Stimulated activated effector memory CD8-positive, alpha-beta T cell treated with anti-CD3 and anti-CD28 coated beads, Interleukin-12 subunit alpha, Interleukin-12 subunit beta, amount 100 ng/mL, for 72 hours (primary cell): ENCODE measurements at regions not wholly inside any gene's neighbourhood (a gene's known extent, or its start where the extent isn't known, plus 50 kb on each side); places are given as distances from the start of the nearest gene placed in this dataset.
"Not testable (repeated sequence)": the region's sequence is repeated elsewhere in the genome, so short reads cannot be mapped to it uniquely, and the experiment has no call there.

ENCODE experiments used
- ATAC-seq: fragments of 150-1000 bp; cut with Tn5 transposase; 2 replicates; pipeline ENCODE4 v1.10.0; 2021
- DNase-seq, 2 donors: peaks; one replicate each; pipeline ENCODE4 v3.0.0; 2021 to 2022; ENCODE audit warnings: low spot score in 2 of 2
- H3K27ac Mint-ChIP-seq: one replicate; pipeline ENCODE4 v1.8.0; 2022; ENCODE audit warnings: mild to moderate bottlenecking, mixed read lengths
- H3K36me3 Mint-ChIP-seq: one replicate; pipeline ENCODE4 v1.8.0; 2022; ENCODE audit warnings: mild to moderate bottlenecking, mixed read lengths
- H3K4me1 Mint-ChIP-seq: one replicate; pipeline ENCODE4 v1.8.0; 2022; ENCODE audit warnings: mixed read lengths
- H3K4me3 Mint-ChIP-seq: one replicate; pipeline ENCODE4 v1.8.0; 2022; ENCODE audit warnings: mild to moderate bottlenecking, mixed read lengths
- H3K9me3 Mint-ChIP-seq: one replicate; pipeline ENCODE4 v1.8.0; 2022; ENCODE audit warnings: mixed read lengths

DNA sequence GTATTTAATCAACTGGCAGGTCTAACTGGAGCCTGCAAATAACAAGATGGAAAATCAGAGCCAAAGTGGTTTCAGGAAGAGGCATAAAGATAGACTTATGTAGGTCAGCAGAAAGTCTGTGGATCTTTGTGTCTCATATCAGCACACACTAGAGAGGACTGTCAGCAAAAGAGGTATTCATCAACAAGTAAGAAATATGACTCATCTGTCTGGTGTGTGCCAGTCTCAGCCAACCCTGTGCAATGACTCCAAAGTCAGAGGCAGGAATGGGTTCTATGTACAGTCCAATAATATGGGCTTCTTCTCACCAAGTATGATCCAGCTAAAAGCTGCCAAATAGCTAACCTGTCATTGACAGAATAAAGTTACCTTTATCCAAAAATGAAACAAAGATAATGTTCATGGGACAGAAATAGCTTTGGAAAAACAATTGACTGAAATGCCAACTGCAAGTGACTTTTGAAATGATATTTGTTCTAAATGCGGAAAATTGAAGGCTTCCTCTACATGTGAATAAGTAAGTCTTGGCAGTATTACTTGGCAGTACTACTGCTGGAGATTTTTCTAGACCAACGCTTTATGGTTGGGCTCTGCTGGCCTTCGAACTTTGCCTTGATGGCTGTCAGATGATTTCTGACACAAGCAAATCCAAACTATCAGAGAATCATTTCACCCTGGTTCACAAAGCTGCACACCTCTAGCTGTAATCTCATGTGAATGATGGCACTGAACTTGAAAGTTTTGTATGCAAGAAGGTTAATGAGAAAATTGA is 272.3 kb upstream of the SEMA3C start:
- Mint-ChIP-seq H3K36me3 (no peaks in the 10 kb centered on the region), H3K4me3 (no peak overlapping the region), H3K4me1 (no peaks in the 10 kb centered on the region), H3K27ac (no peak overlapping the region), H3K9me3 (peaks cover 13% of the 10 kb centered on the region)
- no peak for ATAC-seq
- DNase-seq, result no peak

- no peak for ATAC-seq
- Mint-ChIP-seq H3K4me3 (no peak overlapping the region), H3K9me3 (peaks cover 9% of the 10 kb centered on the region), H3K36me3 (no peaks in the 10 kb centered on the region), H3K4me1 (no peaks in the 10 kb centered on the region), H3K27ac (no peak overlapping the region)
- no peak for DNase-seq
Measured at GRCh38 chr7:81187753-81188152, 268.9 kb upstream of the SEMA3C start.

DNA sequence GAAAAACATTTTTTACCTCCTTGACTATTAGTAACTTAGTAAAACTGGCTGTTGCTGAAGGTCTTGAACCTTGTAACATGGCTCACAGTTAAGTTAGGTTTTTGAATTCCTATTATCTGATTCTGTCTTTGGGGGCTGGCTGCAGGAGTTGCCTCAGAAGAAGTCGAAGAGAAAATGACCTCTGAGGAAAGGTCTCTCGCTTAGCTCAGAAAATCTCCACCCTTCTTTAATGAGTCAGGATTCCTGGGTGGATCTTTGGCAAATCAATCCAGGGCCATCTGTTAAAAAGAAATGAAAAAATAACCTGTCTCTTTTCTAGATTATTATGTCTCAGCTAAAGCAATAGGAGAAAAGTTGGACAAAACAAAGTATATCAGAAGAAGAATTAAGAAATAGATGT is 267.8 kb upstream of the SEMA3C start:
- no peak overlapping the region for H3K27ac Mint-ChIP-seq
- ATAC-seq, result no peak
- no peaks in the 10 kb centered on the region for H3K4me1 Mint-ChIP-seq
- no peaks in the 10 kb centered on the region for H3K36me3 Mint-ChIP-seq
- H3K9me3 Mint-ChIP-seq, result peaks cover 9% of the 10 kb centered on the region
- no peak for DNase-seq
- no peak overlapping the region for H3K4me3 Mint-ChIP-seq

DNA sequence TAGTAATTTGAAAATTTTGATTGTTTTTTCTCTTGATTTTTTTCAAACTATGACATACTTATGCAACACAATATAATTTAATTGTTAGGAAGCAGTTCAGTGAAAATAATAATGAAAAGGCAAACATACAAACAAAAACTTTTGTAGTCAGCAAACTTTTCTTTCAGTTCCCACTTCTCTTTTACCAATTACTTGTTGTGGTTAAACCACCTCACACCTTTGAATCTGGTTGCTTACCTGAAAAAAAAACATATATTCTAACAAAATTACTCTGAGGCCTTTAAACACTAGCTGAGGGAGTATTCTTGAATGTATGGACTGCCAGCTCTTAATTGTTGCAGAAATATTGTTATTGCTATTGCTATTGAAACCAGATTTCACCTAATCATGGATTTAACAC is 266.2 kb upstream of the SEMA3C start:
- no peaks in the 10 kb centered on the region for H3K4me1 Mint-ChIP-seq
- peaks cover 9% of the 10 kb centered on the region for H3K9me3 Mint-ChIP-seq
- H3K4me3 Mint-ChIP-seq, result no peak overlapping the region
- no peak overlapping the region for H3K27ac Mint-ChIP-seq
- DNase-seq, result no peak
- no peak for ATAC-seq
- H3K36me3 Mint-ChIP-seq, result no peaks in the 10 kb centered on the region

GRCh38 chr7:81183326-81183725 is 264.5 kb upstream of the SEMA3C start:
- H3K27ac Mint-ChIP-seq, result no peak overlapping the region
- DNase-seq (no peak), ATAC-seq (no peak)
- H3K4me3 Mint-ChIP-seq, result no peak overlapping the region
- H3K9me3 Mint-ChIP-seq, result peaks cover 12% of the 10 kb centered on the region
- no peaks in the 10 kb centered on the region for H3K36me3 Mint-ChIP-seq
- H3K4me1 Mint-ChIP-seq, result no peaks in the 10 kb centered on the region

- not testable (repeated sequence) for H3K4me1 Mint-ChIP-seq, DNase-seq, H3K36me3 Mint-ChIP-seq, ATAC-seq, H3K4me3 Mint-ChIP-seq, H3K27ac Mint-ChIP-seq
- H3K9me3 Mint-ChIP-seq, result peaks cover 11% of the 10 kb centered on the region
Measured at GRCh38 chr7:81182056-81182455, 263.2 kb upstream of the SEMA3C start.

GRCh38 chr7:81181066-81181465 is 262.2 kb upstream of the SEMA3C start:
- no peak for ATAC-seq
- H3K27ac Mint-ChIP-seq, result no peak overlapping the region
- H3K9me3 Mint-ChIP-seq, result peaks cover 11% of the 10 kb centered on the region
- no peak for DNase-seq
- no peaks in the 10 kb centered on the region for H3K36me3 Mint-ChIP-seq
- H3K4me3 Mint-ChIP-seq, result no peak overlapping the region
- H3K4me1 Mint-ChIP-seq, result no peaks in the 10 kb centered on the region

GRCh38 chr7:81180573-81180972 is 261.7 kb upstream of the SEMA3C start:
- H3K27ac Mint-ChIP-seq, result no peak overlapping the region
- no peak overlapping the region for H3K4me3 Mint-ChIP-seq
- no peak for ATAC-seq
- H3K9me3 Mint-ChIP-seq, result peaks cover 9% of the 10 kb centered on the region
- no peaks in the 10 kb centered on the region for H3K36me3 Mint-ChIP-seq
- H3K4me1 Mint-ChIP-seq, result no peaks in the 10 kb centered on the region
- DNase-seq, result no peak

DNA sequence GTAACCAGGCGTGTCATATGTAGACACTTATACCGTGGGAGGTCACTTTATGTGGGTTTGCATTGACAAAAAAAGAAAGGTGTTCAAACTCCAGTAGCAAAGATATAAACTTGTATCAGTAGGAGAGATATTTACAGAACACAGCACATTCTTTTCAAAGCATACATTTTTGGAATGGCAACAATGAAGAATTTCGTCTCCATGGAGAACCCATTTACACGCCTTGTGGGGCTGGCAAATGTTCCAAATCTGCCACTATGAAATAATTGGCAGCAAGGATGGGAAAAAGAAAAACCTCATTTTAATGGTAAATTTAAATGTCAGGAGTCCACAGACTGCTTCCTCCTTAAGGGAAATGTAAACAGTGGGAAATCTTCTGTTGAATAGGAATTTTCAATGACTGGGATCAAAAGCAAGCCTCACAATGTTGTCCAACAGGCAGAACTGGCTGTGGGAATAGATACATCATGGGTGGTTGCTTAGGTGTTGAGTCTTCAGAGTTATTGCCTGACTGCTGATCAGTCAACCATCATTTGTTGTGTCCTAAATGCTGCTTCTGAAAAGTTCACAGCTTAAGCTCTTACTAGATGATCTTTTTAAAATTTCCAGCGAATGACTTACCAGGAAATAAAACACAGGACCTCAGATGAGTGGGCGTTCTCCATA is 256.6 kb upstream of the SEMA3C start:
- no peaks in the 10 kb centered on the region for H3K36me3 Mint-ChIP-seq
- DNase-seq, result no peak

DNA sequence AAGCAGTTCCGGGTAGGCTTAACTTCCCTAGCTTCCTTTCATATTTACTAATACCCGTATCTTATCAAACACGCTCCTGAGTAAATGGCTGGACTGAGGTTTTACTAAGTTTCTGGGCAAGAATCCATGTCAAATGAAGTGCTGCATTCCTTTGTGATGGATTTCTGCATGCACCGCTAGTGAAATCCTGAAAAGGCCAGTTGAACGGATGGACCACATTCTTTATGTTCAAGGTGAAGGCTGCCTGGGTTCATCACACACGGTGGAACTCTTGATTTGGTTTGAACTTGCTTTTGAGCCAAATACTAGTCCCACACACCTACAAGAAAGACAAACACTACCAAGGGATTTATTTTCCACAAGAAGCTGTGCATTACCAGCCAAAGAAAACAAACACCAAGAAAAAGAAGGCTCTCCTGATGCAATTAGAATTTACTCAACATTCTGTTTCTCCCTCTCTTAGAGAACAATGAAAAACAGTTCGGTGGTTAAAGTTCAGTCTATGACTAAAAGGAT is 255.0 kb upstream of the SEMA3C start:
- Mint-ChIP-seq H3K4me3 (no peak overlapping the region), H3K4me1 (no peaks in the 10 kb centered on the region), H3K36me3 (no peaks in the 10 kb centered on the region), H3K9me3 (peaks cover 5% of the 10 kb centered on the region), H3K27ac (no peak overlapping the region)
- no peak for ATAC-seq
- DNase-seq, result no peak

More for the DNA sequence above, 256.6 kb upstream of the SEMA3C start:
- Mint-ChIP-seq H3K4me1 (no peaks in the 10 kb centered on the region), H3K27ac (no peak overlapping the region), H3K4me3 (no peak overlapping the region), H3K9me3 (peaks cover 9% of the 10 kb centered on the region)
- no peak for ATAC-seq

- H3K36me3 Mint-ChIP-seq, result no peaks in the 10 kb centered on the region
- DNase-seq (no peak), ATAC-seq (no peak)
- H3K27ac Mint-ChIP-seq, result no peak overlapping the region
- no peaks in the 10 kb centered on the region for H3K9me3 Mint-ChIP-seq
- no peaks in the 10 kb centered on the region for H3K4me1 Mint-ChIP-seq
- H3K4me3 Mint-ChIP-seq, result no peak overlapping the region
Measured at GRCh38 chr7:81170291-81170690, 251.4 kb upstream of the SEMA3C start.

DNA sequence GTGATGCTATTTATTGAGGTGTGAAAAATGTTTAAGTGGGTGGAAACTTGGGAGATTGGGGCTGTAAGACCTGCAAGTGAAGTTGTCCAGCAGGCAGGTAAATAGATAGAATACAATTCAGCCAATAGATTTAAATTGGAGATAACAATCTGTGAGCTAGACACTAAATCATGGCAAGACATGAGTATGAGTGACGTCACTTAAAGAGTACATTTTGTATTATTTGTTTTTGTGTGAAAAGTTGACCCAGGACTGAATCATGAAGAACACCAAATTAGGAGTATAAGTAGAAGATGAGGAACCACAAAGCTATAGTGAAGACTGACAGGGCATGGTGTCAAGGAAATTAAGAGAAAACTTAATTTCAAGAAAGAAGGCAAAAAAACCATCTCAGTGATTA is 249.1 kb upstream of the SEMA3C start:
- DNase-seq, result no peak
- H3K9me3 Mint-ChIP-seq, result no peaks in the 10 kb centered on the region
- H3K4me1 Mint-ChIP-seq, result no peaks in the 10 kb centered on the region
- no peaks in the 10 kb centered on the region for H3K36me3 Mint-ChIP-seq
- ATAC-seq, result no peak
- H3K27ac Mint-ChIP-seq, result no peak overlapping the region
- H3K4me3 Mint-ChIP-seq, result no peak overlapping the region

GRCh38 chr7:81165070-81165469 is 246.2 kb upstream of the SEMA3C start:
- no peak overlapping the region for H3K4me3 Mint-ChIP-seq
- peaks cover 12% of the 10 kb centered on the region for H3K9me3 Mint-ChIP-seq
- ATAC-seq (no peak), DNase-seq (no peak)
- H3K36me3 Mint-ChIP-seq, result no peaks in the 10 kb centered on the region
- H3K27ac Mint-ChIP-seq, result no peak overlapping the region
- H3K4me1 Mint-ChIP-seq, result no peaks in the 10 kb centered on the region

DNA sequence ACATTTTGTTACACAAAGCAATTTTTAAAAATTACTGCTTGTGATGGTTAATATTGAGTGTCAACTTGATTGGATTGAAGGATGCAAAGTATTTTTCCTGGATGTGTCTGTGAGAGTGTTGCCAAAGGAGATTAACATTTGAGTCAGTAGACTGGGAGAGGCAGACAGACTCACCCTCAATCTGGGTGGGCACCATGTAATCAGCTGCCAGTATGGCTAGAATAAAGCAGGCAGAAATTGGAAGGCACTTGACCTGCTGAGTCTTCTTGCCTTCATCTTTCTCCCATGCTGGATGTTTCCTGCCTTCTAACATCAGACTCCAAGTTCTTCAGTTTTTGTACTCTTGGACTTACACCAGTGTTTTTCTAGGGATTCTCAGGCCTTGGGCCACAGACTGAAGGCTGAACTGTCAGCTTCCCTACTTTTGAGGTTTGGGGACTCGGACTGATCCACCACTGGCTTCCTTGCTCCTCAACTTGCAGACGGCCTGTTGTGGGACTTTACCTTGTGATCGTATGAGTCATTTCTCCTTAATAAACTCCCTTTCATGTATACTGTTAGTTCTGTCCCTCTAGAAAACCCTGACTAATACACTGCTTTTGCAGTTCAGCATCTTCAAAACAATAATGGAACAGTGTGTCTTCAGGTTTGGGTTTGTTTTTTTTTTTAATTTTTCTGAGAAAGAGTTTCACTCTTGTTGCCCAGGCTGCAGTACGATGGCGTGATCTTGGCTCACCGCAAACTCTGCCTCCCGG is 244.1 kb upstream of the SEMA3C start:
- DNase-seq (no peak), ATAC-seq (no peak)
- H3K27ac Mint-ChIP-seq, result no peak overlapping the region
- no peaks in the 10 kb centered on the region for H3K4me1 Mint-ChIP-seq
- no peak overlapping the region for H3K4me3 Mint-ChIP-seq
- peaks cover 12% of the 10 kb centered on the region for H3K9me3 Mint-ChIP-seq
- no peaks in the 10 kb centered on the region for H3K36me3 Mint-ChIP-seq

DNA sequence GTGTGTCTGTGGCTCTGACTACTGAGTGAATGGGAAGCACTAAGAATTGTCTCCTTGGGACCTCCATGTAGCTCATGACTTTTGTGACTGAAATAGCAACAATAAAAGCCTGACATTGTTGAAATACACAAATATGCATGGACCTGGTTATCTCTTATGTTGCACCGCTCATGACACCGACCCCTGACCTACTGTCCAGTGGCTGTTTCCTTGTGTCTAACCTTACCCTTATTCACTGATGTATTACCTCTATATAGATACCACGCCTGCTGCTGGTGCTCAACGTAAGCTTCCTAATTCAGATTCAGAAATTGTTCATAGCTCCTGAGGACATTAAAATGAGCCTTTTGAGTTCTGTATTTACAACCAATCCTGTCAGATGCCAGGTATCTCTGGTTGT is 243.4 kb upstream of the SEMA3C start:
- no peak for DNase-seq
- no peak overlapping the region for H3K4me3 Mint-ChIP-seq
- no peaks in the 10 kb centered on the region for H3K36me3 Mint-ChIP-seq
- H3K27ac Mint-ChIP-seq, result no peak overlapping the region
- H3K4me1 Mint-ChIP-seq, result no peaks in the 10 kb centered on the region
- ATAC-seq, result no peak
- peaks cover 14% of the 10 kb centered on the region for H3K9me3 Mint-ChIP-seq
